NOMO-1 treated with DMSO at 0.1 percent for 48 hours (cell line): ENCODE measurements at regions not wholly inside any gene's neighbourhood (a gene's known extent, or its start where the extent isn't known, plus 50 kb on each side); places are given as distances from the start of the nearest gene placed in this dataset.
"Not testable (repeated sequence)": the region's sequence is repeated elsewhere in the genome, so short reads cannot be mapped to it uniquely, and the experiment has no call there.

Experiments
- DNase-seq: peaks from one replicate; lab custom pipeline; 2025; ENCODE audit not compliant: unreplicated experiment; lab: John Stamatoyannopoulos, UW

GRCh38 chr6:141183368-141183767 is 949.4 kb upstream of the GJE1 start:
- no peak for DNase-seq

GRCh38 chr6:141175458-141175857 is 957.3 kb upstream of the GJE1 start:
- DNase-seq = not testable (repeated sequence)

GRCh38 chr6:141174932-141175331 is 957.8 kb upstream of the GJE1 start:
- no peak for DNase-seq

GRCh38 chr6:141173529-141173928 is 959.2 kb upstream of the GJE1 start:
- DNase-seq = no peak

- no peak for DNase-seq
These were observed 963.3 kb upstream of the GJE1 start for GRCh38 chr6:141169419-141169818.

- no peak for DNase-seq
These were observed 964.8 kb upstream of the GJE1 start for GRCh38 chr6:141167945-141168344.

- no peak for DNase-seq
These were observed 967.6 kb upstream of the GJE1 start for GRCh38 chr6:141165002-141165665.

GRCh38 chr6:141164042-141164743 is 968.5 kb upstream of the GJE1 start:
- no peak for DNase-seq

- DNase-seq = no peak
These were observed 969.6 kb upstream of the GJE1 start for GRCh38 chr6:141163107-141163506.

GRCh38 chr6:141158740-141159139 is 974.0 kb upstream of the GJE1 start:
- no peak for DNase-seq

- no peak for DNase-seq
These were observed 979.2 kb upstream of the GJE1 start for GRCh38 chr6:141153563-141153962.

GRCh38 chr6:141152951-141153350 is 979.8 kb upstream of the GJE1 start:
- no peak for DNase-seq

- no peak for DNase-seq
These were observed 980.9 kb upstream of the GJE1 start for GRCh38 chr6:141151710-141152417.

- DNase-seq = no peak
These were observed 990.9 kb upstream of the GJE1 start for GRCh38 chr6:141141870-141142269.

GRCh38 chr6:141140905-141141304 is 991.8 kb upstream of the GJE1 start:
- DNase-seq = no peak

- no peak for DNase-seq
These were observed 993.3 kb upstream of the GJE1 start for GRCh38 chr6:141139461-141139860.

- DNase-seq = no peak
These were observed 998.0 kb upstream of the GJE1 start for GRCh38 chr6:141134723-141135122.

GRCh38 chr6:141133836-141134235 is 998.9 kb upstream of the GJE1 start:
- no peak for DNase-seq

GRCh38 chr6:141133346-141133745 is 999.4 kb upstream of the GJE1 start:
- no peak for DNase-seq

GRCh38 chr6:141131616-141132015 is 1001.1 kb upstream of the GJE1 start:
- DNase-seq = no peak

- DNase-seq = peak; percentile 32
These were observed 1009.2 kb upstream of the GJE1 start for GRCh38 chr6:141123497-141123896.

- DNase-seq = no peak
These were observed 1009.7 kb upstream of the GJE1 start for GRCh38 chr6:141123049-141123448.
